GM18507 (cell line): ENCODE measurements at regions not wholly inside any gene's neighbourhood (a gene's known extent, or its start where the extent isn't known, plus 50 kb on each side); places are given as distances from the start of the nearest gene placed in this dataset.

ENCODE experiments used
- DNase-seq: peaks from one replicate; pipeline ENCODE4 v3.0.0; 2011; ENCODE audit warnings: low read depth; ENCODE audit not compliant: insufficient read length; ENCODE audit errors: extremely low spot score
- FAIRE-seq: peaks from 2 replicates; lab custom pipeline; 2011; peaks lifted over from hg19 to GRCh38; lab: Jason Lieb, UNC

DNA sequence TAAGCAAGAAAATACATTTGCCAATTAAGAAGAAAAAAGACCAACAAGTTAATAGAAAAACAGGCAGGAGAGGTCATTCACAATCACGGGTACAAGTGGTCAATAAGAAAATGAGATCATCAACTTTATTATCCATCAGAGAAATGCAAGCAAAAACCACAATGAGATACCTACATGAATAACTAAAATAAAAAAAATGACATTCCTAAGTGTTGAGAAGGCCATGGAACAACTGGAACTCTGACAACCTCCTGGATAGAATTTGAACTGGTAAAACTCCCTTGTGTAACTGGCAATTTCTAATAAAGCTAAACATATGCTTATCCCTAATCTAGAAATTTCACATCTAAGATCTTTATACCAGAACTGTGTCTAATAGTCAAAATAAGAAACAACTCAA is 135.4 kb upstream of the BACE2 start:
- FAIRE-seq, result no peak
- no peak for DNase-seq

DNA sequence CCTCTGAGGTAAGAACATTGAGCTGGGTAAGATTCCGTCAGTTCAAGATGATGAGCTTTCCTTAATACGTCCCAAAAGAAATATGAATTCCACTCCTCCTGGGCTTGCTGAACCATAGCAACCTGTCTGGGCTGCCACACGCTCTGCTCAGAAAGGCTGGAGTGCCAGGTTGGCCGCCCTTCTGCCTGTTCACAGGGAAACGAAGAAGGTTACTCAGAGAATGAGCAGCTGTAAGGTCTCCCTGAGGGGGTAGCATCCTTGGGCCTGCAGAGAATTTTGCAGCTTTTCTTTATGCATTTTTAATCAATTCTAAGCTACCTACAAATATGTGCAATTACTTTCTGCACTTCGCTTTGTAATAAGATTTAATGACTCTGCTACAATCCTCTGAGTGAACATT is 130.7 kb upstream of the BACE2 start:
- FAIRE-seq, result no peak
- no peak for DNase-seq

DNA sequence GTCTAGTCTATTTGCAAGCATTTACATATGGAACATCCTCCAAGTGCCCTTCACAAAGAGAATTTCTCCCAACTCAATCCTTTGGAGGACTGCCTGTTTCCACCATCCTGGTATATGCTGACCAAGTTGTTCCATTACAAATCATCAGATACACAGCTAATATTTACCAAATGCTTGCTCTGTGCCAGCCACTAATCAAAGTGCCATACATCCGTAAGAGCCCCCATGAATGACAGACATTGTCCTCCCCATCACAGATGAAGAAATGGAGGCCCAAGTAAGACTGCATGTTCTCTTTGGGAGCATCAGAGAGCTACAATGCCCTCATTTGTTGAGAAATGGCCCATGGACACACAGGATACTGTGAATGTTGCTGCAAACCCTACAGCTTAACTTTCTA is 130.0 kb upstream of the BACE2 start:
- DNase-seq (no peak), FAIRE-seq (no peak)

DNA sequence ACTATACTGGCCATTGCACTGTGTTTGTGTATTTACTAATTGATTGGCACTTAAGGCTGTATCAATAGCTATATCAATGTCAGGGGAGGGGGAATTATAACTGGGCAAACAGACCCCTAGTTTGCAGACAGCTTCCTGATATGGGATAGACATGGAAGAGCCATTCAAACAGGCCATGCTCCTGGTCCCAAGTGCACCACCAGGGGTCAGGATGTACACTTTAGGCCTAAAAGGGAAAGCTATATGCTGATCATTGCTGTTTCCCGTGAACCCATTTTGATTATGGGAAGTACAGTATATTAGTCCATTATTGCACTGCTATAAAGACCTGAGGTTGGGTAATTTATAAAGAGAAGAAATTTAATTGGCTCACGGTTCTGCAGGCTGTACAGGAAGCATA is 124.9 kb upstream of the BACE2 start:
- no peak for FAIRE-seq
- no peak for DNase-seq

DNA sequence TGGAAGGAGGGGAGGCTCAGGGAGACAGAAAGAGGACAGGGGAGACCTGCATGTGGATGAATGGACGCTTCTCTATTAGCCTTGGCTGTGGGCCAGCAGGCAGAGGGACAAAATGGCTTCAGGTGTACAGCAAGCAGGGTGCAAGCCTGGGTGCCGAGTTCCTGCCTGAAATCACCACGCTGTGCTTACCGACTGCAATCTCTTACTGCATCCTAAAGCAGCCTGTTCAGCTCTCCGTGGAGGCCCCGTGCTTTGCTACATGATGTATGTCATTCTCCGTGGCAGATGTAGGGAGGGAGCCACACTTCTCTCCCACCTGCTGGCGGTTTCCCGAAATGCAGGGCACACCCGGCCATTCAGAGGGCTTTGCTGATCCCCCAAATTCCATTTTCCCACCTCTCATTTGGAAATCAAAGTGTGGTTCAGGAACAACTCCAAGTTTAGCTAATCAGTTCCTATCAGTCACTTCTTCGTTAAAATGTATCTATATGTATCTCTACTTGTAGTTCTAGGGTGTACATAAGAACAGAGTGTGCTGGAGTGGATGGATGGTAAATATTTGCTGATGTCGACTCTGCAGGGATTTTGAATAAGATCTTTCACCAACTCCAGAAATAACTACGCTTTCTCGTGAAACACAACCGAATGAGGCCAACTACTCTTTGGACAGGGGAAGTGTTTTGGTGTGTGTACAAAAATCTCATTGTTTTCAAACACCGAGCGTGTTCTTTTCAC is 122.3 kb upstream of the BACE2 start:
- DNase-seq, result no peak
- FAIRE-seq, result no peak

DNA sequence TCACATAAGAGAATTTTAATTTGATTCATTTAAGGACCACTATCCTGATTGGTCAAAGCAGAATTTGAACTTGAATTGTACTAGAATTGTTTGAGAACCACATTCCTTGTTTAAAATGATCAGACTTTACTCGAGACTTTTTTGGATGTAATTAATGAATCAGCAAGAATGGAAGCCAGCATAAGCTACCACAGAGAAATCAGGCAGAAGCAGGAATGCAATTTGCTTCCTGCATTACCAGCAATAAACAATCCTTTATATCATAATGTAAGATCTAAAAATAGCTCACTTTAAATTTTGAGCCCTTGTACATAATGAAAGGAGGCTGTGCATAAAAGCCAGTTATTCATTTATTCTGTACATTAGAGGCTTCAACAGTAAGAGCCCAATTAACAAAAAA is 119.8 kb upstream of the BACE2 start:
- no peak for DNase-seq
- FAIRE-seq, result no peak

DNA sequence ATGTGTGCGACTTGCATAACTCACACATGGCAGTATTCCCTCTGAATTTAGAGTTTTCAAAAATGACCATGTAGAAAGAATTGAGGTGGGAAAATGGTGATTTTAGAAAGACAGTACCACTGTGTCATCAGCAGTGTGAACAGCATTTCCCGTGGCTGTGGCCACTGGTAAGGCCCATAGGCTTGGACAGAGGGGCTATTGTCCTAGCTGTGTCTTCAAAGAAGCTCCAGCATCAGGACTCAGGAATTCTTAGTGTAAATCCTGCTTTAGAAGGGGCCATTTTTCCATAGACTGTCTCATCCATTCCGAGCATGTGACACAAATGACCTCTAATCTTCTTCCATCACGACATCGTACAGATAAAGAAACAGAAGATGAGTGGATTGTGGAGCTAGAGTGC is 119.3 kb upstream of the BACE2 start:
- no peak for DNase-seq
- FAIRE-seq, result no peak

DNA sequence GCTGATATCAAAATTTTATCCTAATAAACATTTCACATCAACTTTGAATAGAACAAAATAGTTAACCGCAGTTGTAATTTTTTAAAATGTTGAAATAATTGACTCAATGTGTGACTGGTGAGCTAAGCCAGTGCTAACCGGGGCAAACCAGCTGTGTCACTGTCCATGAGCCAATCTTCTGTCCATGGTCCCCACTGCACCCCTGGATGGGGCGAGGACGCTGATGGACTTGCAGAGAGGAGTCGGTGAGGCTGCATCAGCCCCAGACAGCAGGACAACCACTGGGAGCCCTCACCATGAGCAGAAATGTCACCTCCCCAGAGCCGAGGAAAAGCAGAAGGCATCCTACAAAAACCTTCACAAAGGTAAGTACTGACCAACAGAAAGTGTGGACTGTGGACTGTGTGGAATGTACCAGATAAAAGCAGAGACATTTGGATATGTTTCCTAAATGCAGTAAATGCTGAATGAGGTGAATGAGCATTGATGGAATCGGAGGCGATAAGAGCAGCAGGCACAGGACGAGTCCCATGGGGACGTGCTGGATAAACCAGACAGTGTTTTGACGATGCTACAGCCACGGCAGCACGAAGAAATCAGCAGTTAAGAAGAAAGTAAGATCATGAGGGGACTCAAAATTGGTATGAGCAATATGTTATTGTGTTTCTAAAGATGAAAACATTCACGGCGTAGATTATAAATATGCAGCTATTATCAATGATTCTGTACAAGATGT is 115.0 kb upstream of the BACE2 start:
- no peak for FAIRE-seq
- no peak for DNase-seq

DNA sequence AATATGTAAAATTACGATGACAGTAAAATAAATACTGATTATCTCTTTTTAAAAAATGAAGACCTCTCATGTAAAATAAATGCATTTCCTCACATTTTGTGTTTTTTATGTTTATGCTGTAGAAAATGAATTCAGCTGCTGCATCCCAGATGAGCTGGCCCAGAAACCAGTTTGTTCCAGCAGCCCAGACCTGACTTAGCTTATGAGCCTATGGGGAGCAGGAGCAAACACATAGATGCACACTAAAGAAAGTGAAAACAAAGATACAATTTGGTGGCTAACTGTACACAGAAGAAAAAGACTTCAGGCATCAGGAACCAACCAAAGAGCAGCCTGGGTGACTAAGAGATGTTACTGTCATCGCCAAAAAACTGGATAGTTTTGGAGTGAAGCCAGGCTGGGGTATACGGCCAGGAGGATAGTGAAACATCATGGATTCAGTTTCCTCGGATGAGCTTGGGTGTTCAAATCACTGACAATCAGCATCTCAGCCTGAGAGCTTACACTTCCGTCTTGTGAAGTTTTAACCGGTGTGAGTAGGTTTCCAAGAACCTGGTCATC is 113.9 kb upstream of the BACE2 start:
- DNase-seq (no peak), FAIRE-seq (no peak)

DNA sequence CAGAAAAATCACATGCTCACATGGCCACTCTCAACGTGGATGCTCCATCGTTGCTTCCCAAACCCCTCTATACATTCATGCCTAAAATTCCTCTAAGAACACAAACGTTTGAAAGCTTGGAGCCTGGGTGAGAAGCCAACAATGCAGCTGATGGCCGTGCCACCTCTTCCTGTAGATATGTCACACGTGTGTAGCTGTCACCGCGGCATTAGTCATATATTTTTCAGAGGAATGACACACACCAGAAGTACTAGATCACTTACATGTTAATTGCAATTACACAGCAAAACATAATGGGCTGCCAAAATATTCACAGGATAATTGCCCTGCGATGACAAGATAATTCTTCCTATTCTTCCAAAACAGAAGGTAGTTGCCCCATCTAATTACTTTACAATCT is 112.7 kb upstream of the BACE2 start:
- FAIRE-seq (no peak), DNase-seq (no peak)

DNA sequence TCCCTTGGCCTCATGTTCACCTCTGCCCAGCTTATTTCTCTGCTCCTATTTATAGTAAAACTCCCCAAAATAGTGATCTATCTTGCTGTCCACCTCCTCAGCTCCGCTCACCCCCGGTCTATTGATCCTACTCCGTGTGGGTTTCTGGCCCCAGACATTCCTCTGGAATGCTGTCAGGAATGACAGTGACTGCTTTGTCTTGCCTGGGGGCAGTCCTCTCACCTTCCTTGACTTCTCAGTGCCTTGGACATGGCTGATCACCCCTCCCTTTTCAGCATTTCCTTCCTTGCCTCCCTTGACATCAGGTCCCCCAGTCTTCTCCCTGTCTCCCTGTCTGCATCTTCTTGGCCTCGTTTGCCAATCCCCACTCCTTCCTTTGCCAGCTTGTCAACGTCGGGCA is 108.1 kb upstream of the BACE2 start:
- FAIRE-seq, result no peak

DNA sequence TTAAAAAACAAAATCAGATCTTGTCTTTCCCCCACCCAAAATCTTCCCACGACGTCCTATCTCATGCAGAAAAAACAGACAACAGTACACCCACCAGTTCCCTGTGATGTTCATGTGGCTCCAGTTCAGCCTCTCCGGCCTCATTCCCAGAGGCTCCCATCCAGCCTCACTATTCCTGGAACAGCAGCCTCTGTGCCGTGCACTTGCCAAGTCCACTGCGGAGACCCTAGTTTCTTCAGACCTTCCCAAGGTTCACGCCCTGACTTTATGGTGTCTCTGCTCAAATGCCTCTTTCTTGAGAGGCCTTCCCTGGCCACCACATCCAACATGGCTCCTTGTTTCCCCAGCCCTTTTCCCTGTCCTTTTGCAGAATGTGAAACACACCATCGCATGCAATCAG is 106.3 kb upstream of the BACE2 start:
- no peak for DNase-seq
- no peak for FAIRE-seq

More for the DNA sequence above, 108.1 kb upstream of the BACE2 start:
- no peak for DNase-seq

DNA sequence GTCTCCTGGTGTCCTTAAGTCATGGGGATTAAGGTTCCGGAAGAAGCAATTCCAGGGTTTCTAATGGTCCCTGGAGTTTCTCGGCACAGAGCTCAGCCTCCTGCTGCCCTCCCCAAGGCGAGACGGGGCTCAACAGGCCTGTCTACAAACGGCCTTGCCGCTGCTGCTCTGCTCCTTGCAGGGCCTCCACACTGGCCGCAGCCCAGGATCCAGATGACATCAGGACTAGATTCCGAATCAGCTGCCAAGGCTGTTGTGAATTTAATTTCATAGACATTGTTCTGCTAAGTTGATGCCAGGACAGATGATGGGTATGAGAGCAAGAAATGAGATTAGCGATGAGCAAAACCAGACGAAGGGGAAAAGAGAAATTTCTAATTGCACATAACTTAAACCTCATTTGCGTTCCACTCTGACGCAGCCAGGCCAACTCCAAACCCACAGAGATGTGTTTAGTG is 103.6 kb upstream of the BACE2 start:
- DNase-seq (no peak), FAIRE-seq (no peak)

DNA sequence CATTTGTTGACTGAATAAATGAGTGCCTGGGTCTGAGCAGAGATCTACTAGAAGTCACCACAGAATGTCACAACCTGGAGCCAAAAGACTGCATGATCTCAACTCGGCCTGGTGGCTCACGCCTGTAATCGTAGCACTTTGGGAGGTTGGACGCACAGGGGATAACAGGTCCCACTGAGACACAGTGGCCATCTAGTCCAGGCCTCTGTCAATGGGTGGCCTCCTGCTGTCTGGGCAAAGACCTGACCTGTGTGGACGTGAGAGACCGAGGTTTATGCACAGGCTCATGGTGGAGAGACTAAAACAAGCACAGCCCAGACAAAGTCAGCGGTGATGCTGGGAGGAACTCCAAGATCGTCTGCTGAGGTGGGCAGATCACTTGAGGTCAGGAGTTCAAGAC is 103.0 kb upstream of the BACE2 start:
- no peak for FAIRE-seq
- DNase-seq, result no peak

DNA sequence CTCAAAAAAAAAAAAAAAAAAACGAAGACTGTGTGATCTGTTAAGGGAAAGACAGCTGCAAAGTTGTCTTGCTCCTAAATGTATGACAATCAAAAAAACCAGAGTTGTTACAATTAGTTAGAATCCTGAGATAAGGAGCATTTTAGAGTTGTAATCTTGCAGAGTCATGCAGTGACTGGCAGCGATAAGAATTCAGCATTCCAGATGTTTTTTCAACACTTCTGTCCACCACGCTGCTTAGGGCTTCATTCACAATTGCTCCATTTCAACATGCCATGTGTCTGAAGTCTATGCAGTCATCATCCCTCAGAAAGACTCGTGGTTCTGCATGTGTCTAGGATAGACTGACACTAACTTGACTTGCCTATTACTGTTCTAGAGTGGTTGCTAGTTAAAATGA is 102.4 kb upstream of the BACE2 start:
- no peak for DNase-seq
- no peak for FAIRE-seq

DNA sequence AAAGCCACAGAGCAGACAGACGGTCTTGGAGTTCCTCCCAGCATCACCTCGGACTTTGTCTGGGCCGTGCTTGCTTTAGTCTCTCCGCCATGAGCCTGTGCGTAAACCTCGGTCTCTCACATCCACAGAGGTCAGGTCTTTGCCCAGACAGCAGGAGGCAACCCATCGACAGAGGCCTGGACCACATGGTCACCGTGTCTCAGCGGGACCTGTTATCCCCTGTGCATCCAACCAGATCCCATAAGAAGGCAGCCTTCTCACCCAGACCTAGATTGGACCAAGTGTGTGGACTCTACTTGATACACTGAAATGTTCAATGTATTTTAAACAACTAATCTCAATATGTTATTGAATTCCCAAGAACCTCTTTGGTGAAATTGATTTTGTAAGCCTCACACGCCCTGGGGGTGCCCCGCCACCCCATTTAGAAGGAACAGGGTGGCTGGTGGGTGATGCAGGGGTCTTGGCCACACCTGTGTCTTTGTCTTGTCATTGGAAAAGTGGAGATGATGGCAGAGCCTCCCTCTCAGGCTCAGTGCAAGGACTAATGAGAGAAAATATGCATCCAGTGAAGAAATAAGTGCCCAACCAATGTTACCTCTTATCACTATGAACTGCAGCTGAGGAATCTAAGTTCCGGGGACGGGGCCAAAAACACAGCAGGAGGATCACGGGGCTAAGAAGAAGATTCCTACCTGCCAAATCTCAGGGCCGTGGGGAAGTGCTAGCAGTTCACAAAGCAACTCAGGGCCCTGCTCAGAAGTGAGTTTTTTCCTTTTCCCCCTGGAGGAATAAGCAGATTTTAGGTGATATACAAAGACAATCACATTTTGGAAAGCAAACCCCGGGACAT is 101.6 kb upstream of the BACE2 start:
- DNase-seq (no peak), FAIRE-seq (no peak)

DNA sequence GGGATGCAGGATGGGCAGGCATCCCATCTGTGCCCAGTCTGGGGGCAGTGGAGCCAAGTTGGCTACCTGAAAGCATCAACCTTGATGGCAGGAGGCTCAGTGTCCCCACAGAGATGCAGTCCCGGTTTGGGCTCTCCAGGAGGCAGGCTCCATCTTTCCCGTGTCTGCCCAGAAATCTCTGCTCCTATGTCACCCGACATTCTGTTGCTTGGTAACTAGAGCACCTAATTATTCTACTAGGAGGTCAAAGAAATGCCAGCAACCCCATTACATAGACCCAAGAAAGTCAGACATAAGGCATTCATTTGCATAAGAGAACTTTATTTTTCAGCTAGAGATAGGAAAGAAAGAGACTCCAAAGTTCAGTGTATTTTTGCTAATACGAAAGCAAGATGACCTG is 100.3 kb upstream of the BACE2 start:
- no peak for FAIRE-seq
- DNase-seq, result no peak

DNA sequence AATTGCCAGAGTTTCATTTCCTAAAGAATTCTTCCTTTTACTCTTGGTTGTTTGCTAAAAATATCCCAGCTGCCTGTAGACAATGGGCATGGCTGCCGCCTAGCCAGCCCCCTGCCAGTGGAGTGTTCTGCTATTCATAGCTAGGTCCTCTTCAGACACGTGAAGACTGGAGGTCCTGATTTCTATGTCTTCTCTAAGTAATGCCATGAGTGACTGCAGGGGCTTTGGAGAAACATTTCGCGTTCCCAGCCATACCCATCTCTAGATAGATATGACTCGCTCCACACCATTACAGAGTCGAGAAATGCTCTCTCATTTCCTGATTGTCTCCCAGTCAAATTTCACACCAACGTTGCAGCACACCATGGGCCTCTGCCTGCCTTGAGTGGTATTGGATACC is 99.5 kb upstream of the BACE2 start:
- FAIRE-seq (no peak), DNase-seq (no peak)

DNA sequence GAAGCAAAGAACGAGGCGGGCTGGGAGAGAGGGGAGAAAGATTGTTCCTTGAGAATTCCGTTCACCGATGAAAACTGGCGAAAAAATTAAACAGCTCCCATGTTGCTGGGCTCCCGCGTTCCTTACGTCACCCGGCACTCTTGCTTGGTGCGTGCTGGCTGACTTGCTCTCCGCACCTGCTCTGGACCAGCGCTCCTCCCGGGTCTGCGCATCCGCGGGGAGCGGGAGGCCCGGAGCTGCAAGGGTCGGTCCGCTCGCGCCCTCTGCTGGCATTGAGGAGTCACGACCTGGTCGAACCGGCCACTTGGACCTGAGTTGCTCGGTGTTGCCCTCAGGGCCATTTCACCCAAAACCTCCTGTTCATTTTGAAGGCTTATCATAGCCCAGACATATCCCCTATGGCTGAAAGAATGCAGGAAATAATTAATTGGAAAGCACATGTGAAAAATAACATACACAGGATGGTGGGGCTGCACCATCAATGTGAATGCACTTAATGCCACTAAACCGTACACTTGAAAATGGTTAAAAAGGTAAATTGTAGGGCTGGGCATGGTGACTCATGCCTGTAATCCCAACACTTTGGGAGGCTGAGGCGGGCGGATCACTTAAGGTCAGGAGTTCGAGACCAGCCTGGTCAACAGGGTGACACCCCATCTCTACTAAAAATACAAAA is 98.9 kb upstream of the BACE2 start:
- peak; percentile 50 for FAIRE-seq
- peak; percentile 47 for DNase-seq

DNA sequence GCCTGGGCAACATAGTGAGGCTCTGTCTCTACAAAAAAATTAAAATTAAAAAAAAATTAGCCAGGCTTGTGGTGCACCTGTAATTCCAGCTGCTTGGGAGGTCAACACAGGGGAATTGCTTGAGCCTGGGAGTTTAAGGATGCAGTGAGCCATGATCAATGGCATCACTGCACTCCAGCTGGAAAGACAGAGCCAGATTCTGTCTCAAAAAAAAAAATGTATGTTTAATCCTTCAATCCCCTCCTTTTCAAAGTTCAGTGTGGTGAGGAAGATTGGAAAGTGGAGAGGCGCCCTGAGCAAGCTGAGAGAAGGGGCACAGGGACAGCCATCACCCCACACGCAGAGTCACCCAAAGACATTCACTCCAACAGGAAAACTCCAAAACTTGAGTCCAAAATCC is 97.7 kb upstream of the BACE2 start:
- FAIRE-seq (no peak), DNase-seq (no peak)
